Islet precursor cell (in vitro differentiated cells): ENCODE measurements at regions not wholly inside any gene's neighbourhood (a gene's known extent, or its start where the extent isn't known, plus 50 kb on each side); places are given as distances from the start of the nearest gene placed in this dataset.

ENCODE experiments used
- DNase-seq: peaks from one replicate; pipeline ENCODE4 v3.0.0-alpha.2; 2018

- DNase-seq, result peak; percentile 47
Measured at GRCh38 chr2:126795656-126796055, 103.0 kb upstream of the TEX51 start.

GRCh38 chr2:126796931-126797621 is 101.6 kb upstream of the TEX51 start:
- DNase-seq, result peak; percentile 33

- DNase-seq, result peak; percentile 49
Measured at GRCh38 chr2:126797622-126798275, 100.9 kb upstream of the TEX51 start.

- peak; percentile 25 for DNase-seq
Measured at GRCh38 chr2:126798276-126799140, 100.2 kb upstream of the TEX51 start.

- DNase-seq, result no peak
Measured at GRCh38 chr2:126799301-126799700, 99.4 kb upstream of the TEX51 start.

GRCh38 chr2:126801473-126801872 is 97.2 kb upstream of the TEX51 start:
- peak; percentile 20 for DNase-seq

GRCh38 chr2:126802316-126802715 is 96.4 kb upstream of the TEX51 start:
- no peak for DNase-seq

GRCh38 chr2:126802774-126803433 is 95.8 kb upstream of the TEX51 start:
- DNase-seq, result peak; percentile 36

- DNase-seq, result peak; percentile 26
Measured at GRCh38 chr2:126803434-126803775, 95.3 kb upstream of the TEX51 start.

- peak; percentile 26 for DNase-seq
Measured at GRCh38 chr2:126804347-126804746, 94.3 kb upstream of the TEX51 start.

GRCh38 chr2:126808929-126809328 is 89.8 kb upstream of the TEX51 start:
- DNase-seq, result peak; percentile 50

- peak; percentile 41 for DNase-seq
Measured at GRCh38 chr2:126809340-126809739, 89.3 kb upstream of the TEX51 start.

GRCh38 chr2:126810001-126810400 is 88.7 kb upstream of the TEX51 start:
- no peak for DNase-seq

GRCh38 chr2:126811101-126811500 is 87.6 kb upstream of the TEX51 start:
- no peak for DNase-seq

GRCh38 chr2:126817172-126817571 is 81.5 kb upstream of the TEX51 start:
- no peak for DNase-seq

GRCh38 chr2:126822115-126822514 is 76.6 kb upstream of the TEX51 start:
- DNase-seq, result no peak

- no peak for DNase-seq
Measured at GRCh38 chr2:126822921-126823320, 75.8 kb upstream of the TEX51 start.

GRCh38 chr2:126823951-126824350 is 74.7 kb upstream of the TEX51 start:
- DNase-seq, result no peak

- no peak for DNase-seq
Measured at GRCh38 chr2:126824663-126825062, 74.0 kb upstream of the TEX51 start.

GRCh38 chr2:126825316-126825715 is 73.4 kb upstream of the TEX51 start:
- DNase-seq, result no peak

- DNase-seq, result no peak
Measured at GRCh38 chr2:126826491-126826890, 72.2 kb upstream of the TEX51 start.

GRCh38 chr2:126827371-126827770 is 71.3 kb upstream of the TEX51 start:
- DNase-seq, result no peak

- no peak for DNase-seq
Measured at GRCh38 chr2:126828051-126828450, 70.6 kb upstream of the TEX51 start.
